Loucy (cell line): ENCODE measurements at regions not wholly inside any gene's neighbourhood (a gene's known extent, or its start where the extent isn't known, plus 50 kb on each side); places are given as distances from the start of the nearest gene placed in this dataset.

ENCODE experiments used
- H2AFZ ChIP-seq: fragments of 200-600 bp; sonication (generic); 2 replicates; pipeline ENCODE4 v1.6.0; 2016; ENCODE audit warnings: antibody characterized with exemption, mild to moderate bottlenecking, low read length, moderate library complexity
- H3F3A ChIP-seq: fragments of 200-600 bp; 2 replicates; pipeline ENCODE4 v1.6.0; 2016; ENCODE audit warnings: antibody characterized with exemption, low read depth, mild to moderate bottlenecking
- H3K27me3 ChIP-seq: fragments of 200-600 bp; sonication (generic); 2 replicates; pipeline ENCODE4 v1.6.1; 2014; ENCODE audit warnings: low read length, mild to moderate bottlenecking; ENCODE audit not compliant: insufficient read depth, poor library complexity, severe bottlenecking
- H3K36me3 ChIP-seq: fragments of 200-600 bp; sonication (generic); 2 replicates; pipeline ENCODE4 v1.6.1; 2016; ENCODE audit warnings: low read length; ENCODE audit not compliant: insufficient read depth
- H3K4me1 ChIP-seq: fragments of 200-600 bp; sonication (generic); 2 replicates; pipeline ENCODE4 v1.5.1; 2014; ENCODE audit warnings: low read length, mild to moderate bottlenecking; ENCODE audit not compliant: insufficient read depth, poor library complexity, severe bottlenecking
- H3K4me2 ChIP-seq: fragments of 200-600 bp; sonication (generic); 2 replicates; pipeline ENCODE4 v1.6.0; 2014; ENCODE audit warnings: antibody characterized with exemption, low read length, low read depth, mild to moderate bottlenecking; ENCODE audit not compliant: poor library complexity, severe bottlenecking
- H3K4me3 ChIP-seq: fragments of 200-600 bp; sonication (generic); 2 replicates; pipeline ENCODE4 v1.5.1; 2014; ENCODE audit warnings: low read length, mild to moderate bottlenecking, mixed read lengths; ENCODE audit not compliant: poor library complexity, severe bottlenecking
- H3K79me2 ChIP-seq: fragments of 200-600 bp; sonication (generic); 2 replicates; pipeline ENCODE4 v1.6.1; 2014; ENCODE audit warnings: low read length; ENCODE audit not compliant: insufficient read depth
- H3K9ac ChIP-seq: fragments of 200-600 bp; sonication (generic); 2 replicates; pipeline ENCODE4 v1.6.0; 2014; ENCODE audit warnings: mild to moderate bottlenecking, low read depth, low read length, moderate library complexity; ENCODE audit not compliant: poor library complexity, severe bottlenecking
- H3K9me2 ChIP-seq: fragments of 200-600 bp; sonication (generic); replicated peaks from 2 replicates; pipeline ENCODE4 v1.6.1; 2016; ENCODE audit warnings: low read depth, low read length, mixed read lengths
- H3K9me3 ChIP-seq: fragments of 200-600 bp; sonication (generic); 2 replicates; pipeline ENCODE4 v1.6.1; 2014; ENCODE audit warnings: mild to moderate bottlenecking, antibody characterized with exemption, low read length, low read depth; ENCODE audit not compliant: insufficient read depth
- H4K20me1 ChIP-seq: fragments of 200-600 bp; sonication (generic); 2 replicates; pipeline ENCODE4 v1.6.0; 2014; ENCODE audit warnings: antibody characterized with exemption, low read length, mild to moderate bottlenecking; ENCODE audit not compliant: insufficient read depth, poor library complexity, severe bottlenecking
- EZH2phosphoT487 ChIP-seq: fragments of 200-600 bp; IDR thresholded peaks from 2 replicates; pipeline ENCODE4 v1.6.1; 2018; ENCODE audit warnings: antibody characterized with exemption, mild to moderate bottlenecking, moderate library complexity, borderline replicate concordance
- TF ChIP-seq, protein P1 (sequence below): fragments of 200-600 bp; sonication (generic); conservative IDR thresholded peaks from 2 replicates; pipeline ENCODE4 v1.5.1; 2014; ENCODE audit warnings: mild to moderate bottlenecking, antibody characterized with exemption, low read length

DNA sequence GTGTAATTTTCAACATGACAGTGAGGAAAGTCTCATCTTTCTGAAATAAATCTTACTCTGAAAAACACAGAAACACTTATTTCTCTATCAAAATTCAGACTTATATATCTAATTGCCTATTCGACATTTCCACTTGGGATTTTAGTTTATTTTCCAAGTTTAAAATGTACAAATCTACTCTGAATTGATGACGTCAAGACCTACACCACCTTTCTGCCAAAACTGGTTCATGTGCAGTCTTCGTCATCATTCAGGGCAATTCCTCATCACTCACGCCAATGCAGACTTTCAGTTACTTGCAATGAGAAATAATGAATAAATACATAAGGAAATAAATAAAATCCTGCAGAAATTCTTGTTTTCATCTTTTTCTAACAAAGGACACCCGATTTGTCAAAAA, 843.8 kb downstream of the C12orf50 start:
- H3K9me2 ChIP-seq = no peaks in the 10 kb centered on the region
- no peaks in the 10 kb centered on the region for H3K27me3 ChIP-seq
- H3F3A ChIP-seq = no peaks in the 10 kb centered on the region
- H3K9ac ChIP-seq = no peak overlapping the region
- H3K79me2 ChIP-seq = no peaks in the 10 kb centered on the region
- H3K4me1 ChIP-seq = no peaks in the 10 kb centered on the region
- no peaks in the 10 kb centered on the region for H4K20me1 ChIP-seq
- no peak overlapping the region for H3K4me3 ChIP-seq
- no peaks in the 10 kb centered on the region for H3K36me3 ChIP-seq
- TF ChIP-seq EZH2phosphoT487 = no peak
- TF ChIP-seq, protein P1, sequence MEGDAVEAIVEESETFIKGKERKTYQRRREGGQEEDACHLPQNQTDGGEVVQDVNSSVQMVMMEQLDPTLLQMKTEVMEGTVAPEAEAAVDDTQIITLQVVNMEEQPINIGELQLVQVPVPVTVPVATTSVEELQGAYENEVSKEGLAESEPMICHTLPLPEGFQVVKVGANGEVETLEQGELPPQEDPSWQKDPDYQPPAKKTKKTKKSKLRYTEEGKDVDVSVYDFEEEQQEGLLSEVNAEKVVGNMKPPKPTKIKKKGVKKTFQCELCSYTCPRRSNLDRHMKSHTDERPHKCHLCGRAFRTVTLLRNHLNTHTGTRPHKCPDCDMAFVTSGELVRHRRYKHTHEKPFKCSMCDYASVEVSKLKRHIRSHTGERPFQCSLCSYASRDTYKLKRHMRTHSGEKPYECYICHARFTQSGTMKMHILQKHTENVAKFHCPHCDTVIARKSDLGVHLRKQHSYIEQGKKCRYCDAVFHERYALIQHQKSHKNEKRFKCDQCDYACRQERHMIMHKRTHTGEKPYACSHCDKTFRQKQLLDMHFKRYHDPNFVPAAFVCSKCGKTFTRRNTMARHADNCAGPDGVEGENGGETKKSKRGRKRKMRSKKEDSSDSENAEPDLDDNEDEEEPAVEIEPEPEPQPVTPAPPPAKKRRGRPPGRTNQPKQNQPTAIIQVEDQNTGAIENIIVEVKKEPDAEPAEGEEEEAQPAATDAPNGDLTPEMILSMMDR = no peak
- 0 out of 2 replicates have a peak, but pooled peaks cover 3% of the 10 kb centered on the region for H3K9me3 ChIP-seq
- H2AFZ ChIP-seq = no peak overlapping the region
- H3K4me2 ChIP-seq = no peak overlapping the region

- Histone ChIP-seq H3K79me2 (no peaks in the 10 kb centered on the region), H4K20me1 (no peaks in the 10 kb centered on the region), H3F3A (no peaks in the 10 kb centered on the region), H3K4me2 (no peak overlapping the region), H3K4me1 (no peaks in the 10 kb centered on the region), H3K36me3 (no peaks in the 10 kb centered on the region), H3K9me3 (0 out of 2 replicates have a peak, but pooled peaks cover 3% of the 10 kb centered on the region), H3K27me3 (no peaks in the 10 kb centered on the region), H3K9ac (no peak overlapping the region), H3K4me3 (no peak overlapping the region), H2AFZ (no peak overlapping the region), H3K9me2 (no peaks in the 10 kb centered on the region)
- TF ChIP-seq, protein P1 = no peak
- no peak for TF ChIP-seq EZH2phosphoT487
Observed at GRCh38 chr12:87182696-87183233, 846.4 kb downstream of the C12orf50 start.

GRCh38 chr12:87171356-87171755, 857.8 kb downstream of the C12orf50 start:
- Histone ChIP-seq H3K4me1 (no peaks in the 10 kb centered on the region), H4K20me1 (no peaks in the 10 kb centered on the region), H3K4me3 (no peak overlapping the region), H3K36me3 (no peaks in the 10 kb centered on the region), H3K79me2 (no peaks in the 10 kb centered on the region), H3K27me3 (no peaks in the 10 kb centered on the region), H3F3A (no peaks in the 10 kb centered on the region), H3K9me3 (no peaks in the 10 kb centered on the region), H3K9me2 (no peaks in the 10 kb centered on the region), H3K9ac (no peak overlapping the region), H3K4me2 (no peak overlapping the region), H2AFZ (no peak overlapping the region)
- TF ChIP-seq, protein P1 = no peak
- TF ChIP-seq EZH2phosphoT487 = no peak
